ENCODE measurements at regions not wholly inside any gene's neighbourhood (a gene's known extent, or its start where the extent isn't known, plus 50 kb on each side); places are given as distances from the start of the nearest gene placed in this dataset.
"Not testable (repeated sequence)": the region's sequence is repeated elsewhere in the genome, so short reads cannot be mapped to it uniquely, and the experiment has no call there.

DNA sequence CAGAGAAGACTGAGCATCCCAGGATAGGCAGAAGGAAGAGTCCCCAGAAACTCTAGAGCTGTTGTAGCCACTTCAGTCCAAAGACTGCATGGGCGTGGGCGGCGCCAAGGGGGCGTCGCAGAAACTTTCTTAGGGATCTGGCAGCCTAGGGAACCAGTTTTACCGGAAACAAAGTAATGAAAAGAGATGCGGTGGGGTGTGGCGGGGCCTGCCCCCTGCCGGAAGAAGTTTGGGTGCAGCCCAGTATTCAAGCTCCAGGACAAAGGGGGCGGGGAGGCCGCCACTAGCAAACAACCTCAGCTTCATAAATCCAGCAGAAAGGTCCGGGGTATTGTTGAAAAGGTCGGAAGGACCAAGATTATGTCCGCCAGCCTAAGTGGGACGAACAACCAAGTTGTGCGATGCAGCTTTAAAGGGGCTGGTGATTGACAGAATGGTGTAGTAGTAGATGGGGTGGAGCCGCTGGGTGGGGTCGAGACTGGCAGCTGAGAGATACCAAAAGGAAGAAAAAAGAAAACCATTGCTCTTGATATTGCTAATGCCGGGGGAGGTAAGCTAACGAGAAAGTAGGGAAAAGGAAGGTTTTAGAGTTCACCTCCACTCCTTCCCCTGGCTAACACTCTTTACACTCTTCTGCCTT lies 190.5 kb downstream of the RRAGB start:
- Histone ChIP-seq H3K9ac (ENCODE audit: low read depth, low read length) (peak overlapping the region; percentile 75), H3K36me3 (ENCODE audit: insufficient read depth, low read length) (no peaks in the 10 kb centered on the region), H3K4me3 (ENCODE audit: low read length) (peak overlapping the region; percentile 68), H3K27me3 (ENCODE audit: control insufficient read depth, insufficient read depth, low read length) (no peaks in the 10 kb centered on the region), H3K4me2 (ENCODE audit: low read length) (peak overlapping the region; percentile 74), H3K9me3 (replicated peaks; ENCODE audit: low read length) (no peaks in the 10 kb centered on the region), H3K4me1 (ENCODE audit: control insufficient read depth, insufficient read depth, low read length) (no peaks in the 10 kb centered on the region)

DNA sequence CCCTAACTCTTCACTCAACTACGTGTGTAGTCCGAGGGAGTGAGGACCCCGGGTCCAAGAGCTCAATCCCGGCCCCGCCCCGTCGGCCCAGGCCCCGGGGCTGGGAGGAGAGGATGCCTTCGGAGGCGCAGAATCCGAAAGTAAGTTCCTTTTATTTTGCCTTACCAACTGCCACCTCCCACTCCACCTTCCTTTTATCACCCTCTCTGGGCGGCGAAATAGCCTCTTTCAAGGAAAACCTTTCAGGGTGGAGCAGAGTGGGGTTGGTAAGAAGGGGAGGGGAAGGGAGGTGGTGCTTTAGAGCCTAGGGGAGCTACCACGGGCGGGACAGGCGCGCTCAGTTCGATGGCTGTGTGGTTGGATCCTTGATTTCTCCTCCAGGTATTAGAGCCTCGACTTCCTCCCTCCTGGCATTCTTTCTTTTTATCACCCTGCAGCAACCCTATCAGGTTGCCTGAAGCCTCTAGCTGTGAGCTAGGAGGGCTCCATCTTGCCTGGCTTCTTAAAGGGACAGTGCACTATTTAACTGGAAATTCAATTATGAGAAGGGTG lies 191.2 kb downstream of the RRAGB start:
- Histone ChIP-seq H3K4me2 (ENCODE audit: low read length) (peak overlapping the region; percentile 74), H3K4me3 (ENCODE audit: low read length) (peak overlapping the region; percentile 68), H3K9ac (ENCODE audit: low read depth, low read length) (peak overlapping the region; percentile 75), H3K4me1 (ENCODE audit: control insufficient read depth, insufficient read depth, low read length) (no peaks in the 10 kb centered on the region), H3K36me3 (ENCODE audit: insufficient read depth, low read length) (no peaks in the 10 kb centered on the region), H3K9me3 (replicated peaks; ENCODE audit: low read length) (no peaks in the 10 kb centered on the region), H3K27me3 (ENCODE audit: control insufficient read depth, insufficient read depth, low read length) (no peaks in the 10 kb centered on the region)

DNA sequence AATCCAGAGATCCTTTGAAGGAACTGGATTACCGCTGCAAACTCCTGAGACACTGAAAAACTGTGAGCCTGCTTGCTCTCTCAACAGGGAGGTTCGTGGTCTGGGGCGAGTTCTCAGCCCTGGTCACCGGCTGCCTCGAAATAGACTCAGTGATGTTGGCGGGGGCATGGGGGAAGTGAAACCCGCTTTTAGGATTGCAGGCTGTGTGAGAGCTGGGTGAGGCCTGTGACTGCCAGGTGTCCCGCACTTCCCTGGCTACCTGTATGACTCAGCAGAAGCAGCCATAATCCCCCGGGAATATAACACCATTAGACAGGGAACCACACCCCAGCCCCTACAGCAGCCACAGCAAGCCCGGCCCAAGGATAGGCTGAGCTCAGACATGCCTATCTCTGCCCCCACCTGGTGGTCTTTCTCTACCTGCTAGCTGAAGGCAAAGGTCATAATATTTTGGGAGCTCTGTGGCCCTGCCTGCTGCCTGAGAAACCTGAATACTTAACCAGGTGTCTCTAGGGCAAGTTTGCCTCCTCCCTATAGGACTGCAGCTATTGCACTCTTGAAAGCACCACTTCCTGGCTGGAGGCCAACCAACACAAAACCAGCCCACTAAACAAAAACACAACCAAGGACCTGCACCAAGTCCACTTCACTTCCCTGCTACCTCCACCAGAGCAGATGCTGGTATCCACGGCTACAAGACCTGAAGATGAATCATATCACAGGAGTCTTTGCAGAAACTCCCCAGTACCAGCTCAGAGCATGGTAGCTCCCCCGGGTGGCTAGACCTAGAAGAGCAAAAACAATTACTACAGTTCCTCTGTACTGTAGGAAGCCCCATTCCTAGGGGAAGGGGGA lies 202.0 kb downstream of the RRAGB start:
- H3K36me3 ChIP-seq (ENCODE audit: insufficient read depth, low read length) = no peaks in the 10 kb centered on the region
- H3K4me3 ChIP-seq (ENCODE audit: low read length) = no peak overlapping the region
- H3K9ac ChIP-seq (ENCODE audit: low read depth, low read length) = no peak overlapping the region
- no peak overlapping the region for H3K4me2 ChIP-seq (ENCODE audit: low read length)
- H3K4me1 ChIP-seq (ENCODE audit: control insufficient read depth, insufficient read depth, low read length) = no peaks in the 10 kb centered on the region
- no peaks in the 10 kb centered on the region for H3K9me3 ChIP-seq (replicated peaks; ENCODE audit: low read length)
- no peaks in the 10 kb centered on the region for H3K27me3 ChIP-seq (ENCODE audit: control insufficient read depth, insufficient read depth, low read length)

DNA sequence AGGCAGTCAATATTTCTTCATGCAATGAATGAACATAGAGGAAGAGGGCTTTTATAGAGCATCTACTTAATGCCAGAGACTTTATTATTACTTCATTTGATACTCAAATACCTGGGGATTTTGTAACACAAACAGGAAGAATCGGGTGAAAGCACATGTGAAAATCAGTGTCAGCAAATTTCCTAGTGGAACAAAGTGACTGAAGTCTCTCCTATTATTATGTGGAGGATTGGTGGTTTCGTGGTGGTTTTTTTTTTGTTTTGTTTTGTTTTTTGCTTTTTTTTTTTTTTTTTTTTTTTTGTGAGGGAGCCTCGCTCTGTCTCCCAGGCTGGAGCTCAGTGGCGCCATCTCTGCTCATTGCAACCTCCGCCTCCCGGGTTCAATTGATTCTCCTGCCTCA lies 207.0 kb downstream of the RRAGB start:
- no peaks in the 10 kb centered on the region for H3K27me3 ChIP-seq (ENCODE audit: control insufficient read depth, insufficient read depth, low read length)
- no peaks in the 10 kb centered on the region for H3K4me1 ChIP-seq (ENCODE audit: control insufficient read depth, insufficient read depth, low read length)

DNA sequence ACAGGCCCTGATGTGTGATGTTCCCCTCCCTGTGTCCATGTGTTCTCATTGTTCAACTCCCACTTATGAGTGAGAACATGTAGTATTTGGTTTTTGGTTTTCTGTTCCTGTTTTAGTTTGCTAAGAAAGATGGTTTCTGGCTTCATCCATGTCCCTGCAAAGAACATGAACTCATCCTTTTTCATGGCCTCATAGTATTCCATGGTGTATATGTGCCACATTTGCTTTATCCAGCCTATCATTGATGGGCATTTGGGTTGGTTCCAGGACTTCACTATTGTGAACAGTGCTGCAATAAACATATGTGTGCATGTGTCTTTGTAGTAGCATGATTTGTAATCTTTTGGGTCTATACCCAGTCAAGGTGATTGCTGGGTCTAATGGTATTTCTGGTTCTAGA lies 211.0 kb downstream of the RRAGB start:
- not testable (repeated sequence) for H3K9me3 ChIP-seq (replicated peaks; ENCODE audit: low read length); H3K4me2 ChIP-seq (ENCODE audit: low read length); H3K4me3 ChIP-seq (ENCODE audit: low read length); H3K27me3 ChIP-seq (ENCODE audit: control insufficient read depth, insufficient read depth, low read length); H3K4me1 ChIP-seq (ENCODE audit: control insufficient read depth, insufficient read depth, low read length); H3K9ac ChIP-seq (ENCODE audit: low read depth, low read length); H3K36me3 ChIP-seq (ENCODE audit: insufficient read depth, low read length)

More for the DNA sequence above, 207.0 kb downstream of the RRAGB start:
- H3K36me3 ChIP-seq (ENCODE audit: insufficient read depth, low read length) = no peaks in the 10 kb centered on the region
- no peak overlapping the region for H3K4me2 ChIP-seq (ENCODE audit: low read length)
- no peaks in the 10 kb centered on the region for H3K9me3 ChIP-seq (replicated peaks; ENCODE audit: low read length)
- H3K4me3 ChIP-seq (ENCODE audit: low read length) = no peak overlapping the region
- H3K9ac ChIP-seq (ENCODE audit: low read depth, low read length) = no peak overlapping the region
